ENCODE measurements at regions not wholly inside any gene's neighbourhood (a gene's known extent, or its start where the extent isn't known, plus 50 kb on each side); places are given as distances from the start of the nearest gene placed in this dataset.

- TF ChIP-seq CTCF (IDR thresholded peaks at IDR 0.05 in 8 of 11, conservative IDR thresholded peaks at IDR 0.05 in 3 of 11), result no peak
- TF ChIP-seq POLR2A (IDR thresholded peaks at IDR 0.05), result no peak
Measured at GRCh38 chr11:129751511-129751910, 64.1 kb upstream of the TMEM45B start.

Measured in spleen (tissue), 7 donors.